Activated CD4-positive, alpha-beta memory T cell treated with anti-CD3 and anti-CD28 coated beads, Interleukin-2, amount 10 ng/mL, durations not matched to agents 7 days and 5 days (primary cell): ENCODE measurements at regions not wholly inside any gene's neighbourhood (a gene's known extent, or its start where the extent isn't known, plus 50 kb on each side); places are given as distances from the start of the nearest gene placed in this dataset.
"Not testable (repeated sequence)": the region's sequence is repeated elsewhere in the genome, so short reads cannot be mapped to it uniquely, and the experiment has no call there.

Source experiments
- CTCF ChIA-PET: fragments of 350-600 bp; sonication (Branson Sonifier 250); formaldehyde crosslinking; loops from one replicate; lab custom pipeline; 2021; ENCODE audit warnings: antibody characterized with exemption, inconsistent platforms; lab: Charles Lee
- POLR2A ChIA-PET: fragments of 350-600 bp; sonication (Branson Sonifier 250); formaldehyde crosslinking; loops from one replicate; lab custom pipeline; 2021; ENCODE audit warnings: antibody characterized with exemption; lab: Charles Lee
- DNase-seq: peaks from one replicate; pipeline ENCODE4 v3.0.0-alpha.2; 2020
- H3K27ac Mint-ChIP-seq: one replicate; pipeline ENCODE4 v1.8.0; 2021; ENCODE audit warnings: mild to moderate bottlenecking, mixed read lengths
- H3K27me3 Mint-ChIP-seq: one replicate; pipeline ENCODE4 v1.8.0; 2021; ENCODE audit warnings: mixed read lengths
- H3K36me3 Mint-ChIP-seq: one replicate; pipeline ENCODE4 v1.8.0; 2021; ENCODE audit warnings: low read depth, mixed read lengths
- H3K4me1 Mint-ChIP-seq: one replicate; pipeline ENCODE4 v1.8.0; 2021; ENCODE audit warnings: mixed read lengths
- H3K4me3 Mint-ChIP-seq: one replicate; pipeline ENCODE4 v1.8.0; 2021; ENCODE audit warnings: mild to moderate bottlenecking, mixed read lengths
- H3K9me3 Mint-ChIP-seq: one replicate; pipeline ENCODE4 v1.8.0; 2021; ENCODE audit warnings: mixed read lengths

DNA sequence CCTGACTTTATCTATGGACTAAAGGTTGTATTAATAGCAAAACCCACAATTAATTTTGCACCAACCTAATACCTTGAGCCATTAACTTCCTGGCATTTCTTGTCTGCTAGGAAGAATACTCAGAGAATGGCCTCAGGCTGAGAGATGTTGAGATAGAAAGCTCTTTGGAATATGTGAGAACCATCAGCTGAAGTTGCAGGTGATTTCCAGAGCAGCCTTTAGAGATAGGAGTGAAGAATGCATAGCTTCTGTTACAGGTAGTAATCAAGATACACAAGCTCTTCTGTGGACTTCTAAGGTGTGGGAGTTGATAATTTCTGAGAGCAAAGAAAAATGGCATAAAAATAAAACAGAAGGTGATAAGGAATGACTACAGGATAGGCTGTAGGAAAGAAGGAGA lies 669.3 kb upstream of the SEMA6D start:
- POLR2A ChIA-PET, H3K36me3 Mint-ChIP-seq, CTCF ChIA-PET: not testable (repeated sequence)

DNA sequence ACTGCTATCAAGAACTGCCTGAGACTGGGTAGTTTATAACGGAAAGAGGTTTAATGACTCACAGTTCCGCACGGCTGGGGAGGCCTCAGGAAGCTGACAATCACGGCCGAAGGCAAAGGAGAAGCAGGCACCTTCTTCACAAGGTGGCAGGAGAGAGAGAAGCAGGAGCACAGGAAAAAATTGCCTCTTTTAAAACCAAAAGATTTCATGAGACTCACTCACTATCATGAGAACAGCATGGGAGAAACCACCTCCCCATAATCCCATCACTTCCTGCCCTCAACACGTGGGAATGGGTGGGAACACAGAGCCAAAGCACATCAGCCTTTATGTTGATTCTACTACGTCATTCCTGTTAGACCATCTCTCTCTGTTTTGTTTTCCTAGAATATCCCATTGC lies 650.9 kb upstream of the SEMA6D start:
- H3K27me3 Mint-ChIP-seq, result no peaks in the 10 kb centered on the region
- DNase-seq, result no peak
- H3K36me3 Mint-ChIP-seq, result no peaks in the 10 kb centered on the region
- H3K4me1 Mint-ChIP-seq, result no peaks in the 10 kb centered on the region
- H3K9me3 Mint-ChIP-seq, result no peaks in the 10 kb centered on the region
- H3K27ac Mint-ChIP-seq, result no peak overlapping the region
- ChIA-PET POLR2A (no interaction called here), CTCF (no interaction called here)
- no peak overlapping the region for H3K4me3 Mint-ChIP-seq

More for the DNA sequence above, 669.3 kb upstream of the SEMA6D start:
- H3K4me3 Mint-ChIP-seq, H3K4me1 Mint-ChIP-seq, H3K27me3 Mint-ChIP-seq, H3K27ac Mint-ChIP-seq, H3K9me3 Mint-ChIP-seq, DNase-seq: not testable (repeated sequence)

DNA sequence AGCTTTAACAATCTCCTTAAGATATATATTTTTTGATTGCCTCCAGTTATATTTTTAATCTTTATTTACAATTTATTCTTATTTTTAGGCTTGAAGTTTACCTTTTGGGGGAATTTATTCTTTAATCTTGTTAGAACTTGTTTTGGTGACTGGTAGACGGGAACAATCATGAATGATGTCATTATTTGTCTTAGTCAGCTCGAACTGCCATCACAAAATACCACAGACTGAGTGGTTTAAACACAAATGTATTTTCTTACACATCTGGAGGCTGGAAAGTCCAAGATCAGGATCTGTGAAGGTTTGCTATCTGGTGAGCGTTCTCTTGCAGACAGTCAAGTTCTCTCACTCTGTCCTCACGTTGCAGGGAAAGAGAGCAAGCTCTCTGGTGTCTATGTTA lies 639.5 kb upstream of the SEMA6D start:
- DNase-seq, H3K4me1 Mint-ChIP-seq, POLR2A ChIA-PET, H3K27ac Mint-ChIP-seq, H3K9me3 Mint-ChIP-seq, CTCF ChIA-PET, H3K4me3 Mint-ChIP-seq, H3K27me3 Mint-ChIP-seq, H3K36me3 Mint-ChIP-seq: not testable (repeated sequence)

DNA sequence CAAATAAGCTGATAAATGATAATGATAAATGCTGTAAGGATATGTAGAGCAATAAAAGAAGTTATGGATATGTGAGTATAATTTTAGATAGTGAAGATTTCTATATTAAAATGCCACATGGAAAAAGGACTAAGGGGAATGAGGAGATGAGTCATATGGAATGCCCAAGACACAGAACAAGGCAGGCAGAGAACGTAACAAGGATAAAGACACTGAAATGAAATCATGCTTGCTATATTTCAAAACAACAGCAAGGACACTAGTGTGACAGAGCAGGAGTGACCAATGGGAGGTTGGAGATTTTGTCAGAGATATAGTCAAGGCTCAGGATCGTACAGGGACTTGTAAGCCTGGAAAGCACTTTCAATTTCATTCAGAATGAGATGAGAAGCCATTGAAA lies 621.5 kb upstream of the SEMA6D start:
- no peaks in the 10 kb centered on the region for H3K27me3 Mint-ChIP-seq
- no peak for DNase-seq
- H3K9me3 Mint-ChIP-seq, result peaks cover 10% of the 10 kb centered on the region
- no peaks in the 10 kb centered on the region for H3K36me3 Mint-ChIP-seq
- H3K4me1 Mint-ChIP-seq, result no peaks in the 10 kb centered on the region
- no peak overlapping the region for H3K27ac Mint-ChIP-seq
- ChIA-PET CTCF (no interaction called here), POLR2A (no interaction called here)
- no peak overlapping the region for H3K4me3 Mint-ChIP-seq

DNA sequence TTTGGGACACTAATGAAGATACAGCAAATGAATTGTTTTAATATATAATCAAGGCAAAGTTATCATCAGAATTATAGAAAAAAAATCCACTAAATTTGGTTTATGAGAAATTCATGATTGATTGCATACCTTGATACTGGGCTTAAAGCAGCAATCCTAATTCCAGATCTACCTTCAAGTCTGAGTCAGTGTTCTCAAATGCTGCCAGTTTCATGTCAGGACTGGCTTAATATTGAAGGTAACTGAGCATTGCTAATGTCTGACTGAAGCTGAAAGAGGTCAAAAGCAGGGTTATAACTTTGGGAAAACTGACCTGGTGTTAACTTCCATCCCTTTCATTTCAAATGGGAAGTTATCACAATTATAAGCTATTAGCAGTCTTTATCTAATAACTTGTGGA lies 618.8 kb upstream of the SEMA6D start:
- H3K27me3 Mint-ChIP-seq, H3K36me3 Mint-ChIP-seq, H3K9me3 Mint-ChIP-seq, CTCF ChIA-PET, H3K4me3 Mint-ChIP-seq, POLR2A ChIA-PET, DNase-seq, H3K4me1 Mint-ChIP-seq, H3K27ac Mint-ChIP-seq: not testable (repeated sequence)

DNA sequence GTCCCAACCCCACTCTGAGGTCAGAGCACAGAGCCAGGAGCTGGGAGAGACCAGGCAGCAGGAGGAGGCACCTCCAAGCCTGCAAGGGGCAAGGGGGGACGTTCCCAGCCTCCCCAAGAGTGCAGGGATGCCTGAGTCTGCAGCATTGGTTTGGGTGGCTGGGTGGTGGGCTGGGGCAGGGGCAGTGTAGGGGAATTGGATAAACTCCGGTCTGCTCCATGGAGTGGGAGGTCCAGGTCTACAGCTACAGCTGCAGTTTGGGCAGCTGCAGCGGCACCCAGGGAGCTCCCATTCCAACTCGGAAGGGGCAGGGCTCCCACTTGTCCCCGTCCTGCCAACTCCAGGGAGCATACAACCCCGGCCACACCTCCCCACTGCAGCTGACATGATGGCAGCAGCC lies 617.5 kb upstream of the SEMA6D start:
- DNase-seq, POLR2A ChIA-PET, H3K27me3 Mint-ChIP-seq, H3K4me3 Mint-ChIP-seq, H3K9me3 Mint-ChIP-seq, H3K27ac Mint-ChIP-seq, H3K4me1 Mint-ChIP-seq, H3K36me3 Mint-ChIP-seq, CTCF ChIA-PET: not testable (repeated sequence)

DNA sequence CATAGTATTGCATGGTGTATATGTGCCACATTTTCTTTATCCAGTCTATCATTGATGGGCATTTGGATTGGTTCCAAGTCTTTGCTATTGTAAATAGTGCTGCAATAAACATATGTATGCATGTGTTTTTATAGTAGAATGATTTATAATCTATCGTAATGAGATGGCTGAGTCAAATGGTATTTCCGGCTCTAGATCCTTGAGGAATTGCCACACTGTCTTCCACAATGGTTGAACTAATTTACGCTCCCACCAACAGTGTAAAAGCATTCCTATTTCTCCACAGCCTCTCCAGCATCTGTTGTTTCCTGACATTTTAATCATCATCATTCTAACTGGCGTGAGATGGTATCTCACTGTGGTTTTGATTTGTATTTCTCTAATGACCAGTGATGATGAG lies 608.5 kb upstream of the SEMA6D start:
- POLR2A ChIA-PET, H3K27ac Mint-ChIP-seq, H3K36me3 Mint-ChIP-seq, H3K4me1 Mint-ChIP-seq, H3K27me3 Mint-ChIP-seq, H3K4me3 Mint-ChIP-seq, DNase-seq, H3K9me3 Mint-ChIP-seq, CTCF ChIA-PET: not testable (repeated sequence)

DNA sequence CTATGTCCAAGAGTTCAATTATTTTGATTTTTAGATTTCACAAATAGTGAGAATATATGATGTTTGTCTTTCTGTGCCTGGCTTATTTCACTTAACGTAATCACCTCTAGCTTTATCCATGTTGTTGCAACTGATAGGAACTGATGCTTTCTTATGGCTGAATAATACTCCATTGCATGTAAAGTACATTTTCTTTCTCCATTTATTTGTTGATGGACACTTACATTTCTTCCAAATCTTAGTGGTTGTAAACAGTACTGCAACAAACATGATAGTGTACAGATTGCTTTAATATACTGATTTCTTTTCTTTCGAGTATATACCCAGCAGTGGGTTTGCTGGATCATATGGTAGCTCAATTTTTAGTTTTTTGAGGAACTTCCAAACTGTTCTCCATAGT lies 600.6 kb upstream of the SEMA6D start:
- DNase-seq, result no peak
- ChIA-PET POLR2A (no interaction called here), CTCF (no interaction called here)
- Mint-ChIP-seq H3K4me1 (no peaks in the 10 kb centered on the region), H3K27ac (no peak overlapping the region), H3K36me3 (no peaks in the 10 kb centered on the region), H3K9me3 (peaks cover 23% of the 10 kb centered on the region), H3K27me3 (no peaks in the 10 kb centered on the region), H3K4me3 (no peak overlapping the region)

DNA sequence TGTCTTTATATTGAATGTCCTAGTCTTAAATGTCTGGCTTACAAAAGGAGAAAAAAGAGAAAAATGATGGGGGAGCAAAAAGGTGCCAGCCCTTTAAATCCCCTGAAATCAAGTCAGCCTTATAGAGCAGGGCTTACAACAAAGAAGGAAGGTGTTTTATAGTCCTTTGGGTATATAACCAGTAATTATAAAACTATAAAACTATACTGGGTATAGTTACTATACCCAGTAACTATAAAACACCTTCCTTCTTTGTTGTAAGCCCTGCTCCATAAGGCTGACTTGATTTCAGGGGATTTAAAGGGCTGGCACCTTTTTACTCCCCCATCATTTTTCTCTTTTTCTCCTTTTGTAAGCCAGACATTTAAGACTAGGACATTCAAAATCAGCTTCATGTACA lies 598.0 kb upstream of the SEMA6D start:
- CTCF ChIA-PET, result no interaction called here
- no peak overlapping the region for H3K4me3 Mint-ChIP-seq
- H3K9me3 Mint-ChIP-seq, result peaks cover 23% of the 10 kb centered on the region
- no peaks in the 10 kb centered on the region for H3K27me3 Mint-ChIP-seq
- no peaks in the 10 kb centered on the region for H3K36me3 Mint-ChIP-seq
- POLR2A ChIA-PET, result no interaction called here
- no peak overlapping the region for H3K27ac Mint-ChIP-seq
- no peaks in the 10 kb centered on the region for H3K4me1 Mint-ChIP-seq
- no peak for DNase-seq

DNA sequence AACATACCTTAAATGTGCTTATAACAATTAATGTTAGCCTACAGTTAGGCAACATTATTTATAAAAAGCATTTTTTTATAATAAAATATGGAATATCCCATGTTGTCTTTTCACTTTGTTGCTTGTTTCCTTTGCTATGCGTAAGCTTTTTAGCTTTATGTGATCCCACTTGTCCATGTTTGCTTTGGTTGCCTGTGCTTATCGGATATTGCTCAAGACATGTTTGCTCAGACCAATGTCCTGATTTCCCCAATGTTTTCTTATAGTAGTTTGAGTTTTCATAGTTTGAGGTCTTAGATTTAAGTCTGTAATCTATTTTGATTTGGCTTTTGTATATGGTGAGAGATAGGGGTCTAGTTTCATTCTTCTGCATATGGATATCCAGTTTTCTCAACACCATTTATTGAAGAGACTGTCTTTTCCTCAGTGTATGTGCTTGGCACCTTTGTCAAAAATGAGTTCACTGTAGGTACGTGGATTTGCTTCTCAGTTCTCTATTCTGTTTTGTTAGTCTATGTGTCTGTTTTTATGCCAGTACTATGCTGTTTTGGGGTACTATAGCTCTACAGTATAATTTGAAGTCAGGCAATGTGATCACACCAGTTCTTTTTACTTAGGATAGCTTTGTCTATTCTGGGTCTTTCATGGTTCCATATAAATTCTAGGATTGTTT lies 592.7 kb upstream of the SEMA6D start:
- no peak overlapping the region for H3K4me3 Mint-ChIP-seq
- DNase-seq, result no peak
- ChIA-PET POLR2A (no interaction called here), CTCF (no interaction called here)
- no peaks in the 10 kb centered on the region for H3K27me3 Mint-ChIP-seq
- no peaks in the 10 kb centered on the region for H3K4me1 Mint-ChIP-seq
- H3K27ac Mint-ChIP-seq, result no peak overlapping the region
- H3K36me3 Mint-ChIP-seq, result no peaks in the 10 kb centered on the region
- H3K9me3 Mint-ChIP-seq, result peaks cover 20% of the 10 kb centered on the region

DNA sequence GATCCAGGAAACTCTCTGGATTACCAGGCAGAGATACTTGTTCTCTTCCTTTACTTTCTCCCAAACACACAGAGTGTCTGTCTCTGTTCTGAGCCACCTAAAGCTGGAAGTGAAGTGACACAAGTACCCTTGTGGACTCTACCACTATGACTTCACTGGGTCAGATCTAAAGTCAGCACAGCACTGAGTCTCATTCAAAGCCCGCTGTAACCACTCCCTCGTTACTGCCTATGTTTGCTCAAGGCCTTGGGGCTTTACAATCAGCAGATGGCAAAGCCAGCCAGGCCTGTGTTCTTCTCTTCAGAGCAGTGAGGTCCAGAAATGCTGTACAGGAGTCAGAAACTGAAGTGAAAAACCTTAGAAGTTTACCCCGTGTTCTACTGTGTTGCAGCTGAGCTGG lies 588.3 kb upstream of the SEMA6D start:
- ChIA-PET POLR2A (no interaction called here), CTCF (no interaction called here)
- no peaks in the 10 kb centered on the region for H3K27me3 Mint-ChIP-seq
- H3K36me3 Mint-ChIP-seq, result no peaks in the 10 kb centered on the region
- no peak overlapping the region for H3K4me3 Mint-ChIP-seq
- no peaks in the 10 kb centered on the region for H3K4me1 Mint-ChIP-seq
- H3K27ac Mint-ChIP-seq, result no peak overlapping the region
- DNase-seq, result no peak
- H3K9me3 Mint-ChIP-seq, result peaks cover 20% of the 10 kb centered on the region

DNA sequence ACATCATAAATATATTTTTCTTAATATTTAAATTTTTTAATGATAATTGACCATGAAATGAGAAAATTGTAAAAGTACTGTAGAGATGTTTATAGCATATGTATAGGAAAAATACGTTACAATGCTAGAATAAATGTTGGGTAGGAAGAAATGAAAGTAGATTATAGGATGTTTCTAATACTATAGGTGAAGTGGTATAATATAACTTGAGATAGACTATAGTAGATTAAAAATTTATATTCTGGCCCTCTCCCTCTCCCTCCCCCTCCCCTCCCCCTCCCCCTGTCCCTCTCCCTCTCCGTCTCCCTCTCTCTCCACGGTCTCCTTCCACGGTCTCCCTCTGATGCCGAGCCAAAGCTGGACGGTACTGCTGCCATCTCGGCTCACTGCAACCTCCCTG lies 585.9 kb upstream of the SEMA6D start:
- H3K27me3 Mint-ChIP-seq, H3K4me3 Mint-ChIP-seq, POLR2A ChIA-PET, H3K27ac Mint-ChIP-seq, H3K4me1 Mint-ChIP-seq, CTCF ChIA-PET, H3K36me3 Mint-ChIP-seq, DNase-seq: not testable (repeated sequence)
- peaks cover 18% of the 10 kb centered on the region for H3K9me3 Mint-ChIP-seq

DNA sequence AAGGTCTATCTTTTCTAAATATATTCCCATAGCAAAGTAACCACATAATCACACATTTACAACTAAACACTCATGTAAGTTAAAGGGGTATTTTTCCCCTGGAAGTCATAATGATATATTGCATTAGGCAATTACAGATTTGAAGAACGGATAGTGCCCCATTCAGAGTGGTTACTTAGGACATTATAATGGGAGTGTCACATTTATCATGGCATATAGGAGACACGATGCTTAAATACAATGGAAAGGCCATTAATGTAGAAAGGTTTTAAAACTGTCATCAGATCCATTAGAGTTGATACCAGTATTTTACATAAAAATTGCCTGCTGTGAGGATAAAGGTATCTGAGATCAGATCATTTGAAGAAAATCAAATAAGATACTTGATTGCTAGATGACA lies 582.0 kb upstream of the SEMA6D start:
- Mint-ChIP-seq H3K27ac (no peak overlapping the region), H3K4me1 (no peaks in the 10 kb centered on the region), H3K27me3 (no peaks in the 10 kb centered on the region), H3K4me3 (no peak overlapping the region), H3K9me3 (peaks cover 9% of the 10 kb centered on the region), H3K36me3 (no peaks in the 10 kb centered on the region)
- no peak for DNase-seq
- ChIA-PET CTCF (no interaction called here), POLR2A (no interaction called here)

DNA sequence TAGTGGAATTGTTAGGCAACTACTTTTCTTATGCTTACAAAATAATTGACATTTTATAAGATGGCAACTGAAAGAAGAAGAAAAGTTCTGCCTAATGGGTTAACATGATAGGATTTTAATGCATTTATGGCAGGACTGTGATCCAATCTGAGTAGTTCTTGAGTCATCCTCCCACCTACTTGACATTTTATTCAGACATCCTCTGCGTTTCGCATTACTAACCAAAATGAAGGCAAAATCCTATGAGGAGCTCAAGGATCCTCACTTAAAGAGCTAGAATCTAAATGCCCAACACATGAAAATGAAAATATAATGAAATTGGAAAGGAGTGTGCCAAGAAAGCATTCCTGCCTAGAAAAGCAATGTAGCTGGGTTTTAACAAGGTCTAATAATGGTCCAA lies 581.1 kb upstream of the SEMA6D start:
- Mint-ChIP-seq H3K27ac (no peak overlapping the region), H3K36me3 (no peaks in the 10 kb centered on the region), H3K4me1 (no peaks in the 10 kb centered on the region), H3K9me3 (no peaks in the 10 kb centered on the region), H3K27me3 (no peaks in the 10 kb centered on the region), H3K4me3 (no peak overlapping the region)
- DNase-seq, result no peak
- ChIA-PET POLR2A (no interaction called here), CTCF (no interaction called here)
